ENCODE measurements at regions not wholly inside any gene's neighbourhood (a gene's known extent, or its start where the extent isn't known, plus 50 kb on each side); places are given as distances from the start of the nearest gene placed in this dataset.

DNA sequence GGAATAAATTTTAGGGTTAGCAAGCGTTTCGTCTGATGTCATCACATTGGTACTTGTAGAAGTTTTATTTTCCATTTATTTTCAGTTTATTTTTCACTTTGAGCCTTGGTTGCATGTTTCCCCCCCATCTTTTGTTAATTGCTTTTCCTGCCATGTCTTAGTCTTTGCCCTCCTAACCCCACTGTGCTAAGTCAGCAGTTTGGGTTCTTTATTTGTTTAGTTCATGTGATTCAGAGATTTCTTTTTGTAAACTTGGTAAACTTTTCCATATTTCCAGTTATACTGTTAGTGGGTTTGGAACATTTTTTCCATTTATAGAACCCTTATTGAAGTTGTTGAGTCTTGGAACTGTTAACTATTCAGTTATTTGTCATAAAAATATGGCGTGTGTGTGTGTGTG is 252.9 kb upstream of the ANKH start:
- Mint-ChIP-seq H3K36me3 (no peaks in the 10 kb centered on the region), H3K4me3 (no peak overlapping the region), H3K4me1 (no peaks in the 10 kb centered on the region), H3K27me3 (no peaks in the 10 kb centered on the region), H3K9me3 (peaks cover 0 to 27% (median 15%) of the 10 kb centered on the region in 8 donors), H3K27ac (no peak overlapping the region)
- H3K27ac ChIP-seq (ENCODE audit: low read depth, low read length), result no peak overlapping the region
- no peaks in the 10 kb centered on the region for H3K4me1 ChIP-seq (ENCODE audit: insufficient read depth, low read length)
- POLR2A ChIA-PET (ENCODE audit: partially characterized antibody), result no interaction called here
- intact Hi-C loops (cut with micrococcal nuclease), result no loop called here
- DNase-seq, result no peak
- CTCF ChIA-PET (ENCODE audit: partially characterized antibody), result interaction anchor here (1.3 kb wide), 1 partner anchor 17 kb away, joined by 3 read pairs; no protein-coding TSS in a partner anchor
- H3K27me3 ChIP-seq (ENCODE audit: insufficient read depth, low read length), result no peaks in the 10 kb centered on the region
- no peak overlapping the region for H3K4me3 ChIP-seq (ENCODE audit: low read length in 2 of 2)
- no peaks in the 10 kb centered on the region for H3K9me3 ChIP-seq (ENCODE audit: control insufficient read depth in 1 of 2, low read length in 2 of 2)
- H3K36me3 ChIP-seq (ENCODE audit: insufficient read depth, low read length), result no peaks in the 10 kb centered on the region

- intact Hi-C loops (cut with micrococcal nuclease), result no loop called here
- Histone ChIP-seq H3K4me3 (ENCODE audit: low read length in 2 of 2) (no peak overlapping the region), H3K9me3 (ENCODE audit: control insufficient read depth in 1 of 2, low read length in 2 of 2) (no peaks in the 10 kb centered on the region), H3K27ac (ENCODE audit: low read depth, low read length) (no peak overlapping the region), H3K27me3 (ENCODE audit: insufficient read depth, low read length) (no peaks in the 10 kb centered on the region), H3K4me1 (ENCODE audit: insufficient read depth, low read length) (no peaks in the 10 kb centered on the region), H3K36me3 (ENCODE audit: insufficient read depth, low read length) (no peaks in the 10 kb centered on the region)
- POLR2A ChIA-PET (ENCODE audit: partially characterized antibody), result no interaction called here
- H3K9me3 Mint-ChIP-seq, result peaks cover 0 to 13% (median 7%) of the 10 kb centered on the region in 8 donors
- no peaks in the 10 kb centered on the region for H3K27me3 Mint-ChIP-seq
- H3K27ac Mint-ChIP-seq, result no peak overlapping the region
- H3K4me1 Mint-ChIP-seq, result no peaks in the 10 kb centered on the region
- no peak overlapping the region for H3K4me3 Mint-ChIP-seq
- CTCF ChIA-PET (ENCODE audit: partially characterized antibody), result no interaction called here
- no peak for DNase-seq
- H3K36me3 Mint-ChIP-seq, result no peaks in the 10 kb centered on the region
Measured at GRCh38 chr5:15117688-15118087, 246.1 kb upstream of the ANKH start.

DNA sequence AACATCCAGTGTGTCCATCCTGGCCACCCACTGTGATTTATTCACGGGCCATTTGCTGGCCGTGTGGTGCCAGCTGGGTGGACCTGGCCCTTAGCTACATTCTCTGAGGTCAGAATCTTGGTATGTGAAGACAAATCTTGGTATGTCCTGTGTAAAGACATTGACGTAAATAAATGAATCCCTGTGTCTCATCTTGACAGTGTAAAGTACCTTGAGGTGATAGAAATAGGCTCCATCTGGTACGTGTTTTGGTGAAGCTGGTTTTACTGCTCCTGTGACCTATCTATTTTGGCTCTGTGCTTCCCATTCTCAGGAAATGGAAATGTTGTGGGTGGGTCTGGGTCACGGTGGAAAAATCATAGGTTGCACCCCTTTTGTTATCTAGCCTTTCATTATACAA is 245.4 kb upstream of the ANKH start:
- Histone ChIP-seq H3K4me1 (ENCODE audit: insufficient read depth, low read length) (no peaks in the 10 kb centered on the region), H3K27me3 (ENCODE audit: insufficient read depth, low read length) (no peaks in the 10 kb centered on the region), H3K27ac (ENCODE audit: low read depth, low read length) (no peak overlapping the region), H3K4me3 (ENCODE audit: low read length in 2 of 2) (no peak overlapping the region), H3K9me3 (ENCODE audit: control insufficient read depth in 1 of 2, low read length in 2 of 2) (no peaks in the 10 kb centered on the region), H3K36me3 (ENCODE audit: insufficient read depth, low read length) (no peaks in the 10 kb centered on the region)
- Mint-ChIP-seq H3K4me3 (no peak overlapping the region), H3K27ac (no peak overlapping the region), H3K27me3 (no peaks in the 10 kb centered on the region), H3K4me1 (no peaks in the 10 kb centered on the region), H3K9me3 (peaks cover 0 to 12% (median 7%) of the 10 kb centered on the region in 8 donors), H3K36me3 (no peaks in the 10 kb centered on the region)
- intact Hi-C loops (cut with micrococcal nuclease), result no loop called here
- ChIA-PET POLR2A (ENCODE audit: partially characterized antibody) (no interaction called here), CTCF (ENCODE audit: partially characterized antibody) (no interaction called here)
- no peak for DNase-seq

DNA sequence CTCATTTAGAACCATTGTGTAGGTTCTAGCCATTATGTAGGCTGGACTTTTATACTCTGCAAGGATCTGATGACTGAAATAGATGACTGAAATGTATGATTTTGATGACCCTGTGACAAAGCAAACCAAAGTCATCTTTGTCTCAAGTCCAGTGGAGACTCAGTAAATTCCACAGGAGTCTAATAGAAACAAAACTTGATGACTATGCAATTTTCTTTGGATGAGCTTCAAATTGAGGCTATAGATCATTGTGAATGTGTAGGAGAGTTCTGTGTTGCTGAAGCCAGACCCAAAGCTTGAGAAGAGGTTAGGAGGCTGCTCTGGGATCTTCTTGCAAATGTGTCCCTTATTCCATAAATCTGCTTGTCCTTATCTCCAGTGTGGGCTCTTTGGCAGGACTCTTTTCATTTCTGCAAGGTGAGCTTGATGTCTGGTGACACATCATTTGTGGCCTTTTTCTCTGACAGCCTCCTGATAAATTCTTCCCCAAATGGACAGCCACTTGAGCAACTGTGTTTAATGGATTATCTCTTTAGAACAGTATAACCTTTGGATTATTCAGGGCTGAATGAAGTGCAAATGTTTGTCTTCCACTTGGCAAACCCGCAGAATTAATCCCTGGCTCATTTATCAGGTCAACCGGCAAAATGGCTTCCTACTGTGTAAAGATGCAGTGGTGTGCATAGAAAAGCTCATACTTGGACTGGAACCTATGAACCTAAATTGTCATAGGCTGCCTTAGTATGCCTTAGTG is 235.1 kb upstream of the ANKH start:
- DNase-seq, result no peak
- Histone ChIP-seq H3K27me3 (ENCODE audit: insufficient read depth, low read length) (no peaks in the 10 kb centered on the region), H3K4me3 (ENCODE audit: low read length in 2 of 2) (no peak overlapping the region), H3K4me1 (ENCODE audit: insufficient read depth, low read length) (no peaks in the 10 kb centered on the region), H3K9me3 (ENCODE audit: control insufficient read depth in 1 of 2, low read length in 2 of 2) (no peaks in the 10 kb centered on the region), H3K27ac (ENCODE audit: low read depth, low read length) (no peak overlapping the region), H3K36me3 (ENCODE audit: insufficient read depth, low read length) (no peaks in the 10 kb centered on the region)
- Mint-ChIP-seq H3K27me3 (peaks cover 0 to 4% of the 10 kb centered on the region in 2 donors), H3K27ac (no peak overlapping the region), H3K4me3 (no peak overlapping the region), H3K9me3 (peaks cover 0 to 2% (median 0%) of the 10 kb centered on the region in 8 donors), H3K36me3 (no peaks in the 10 kb centered on the region), H3K4me1 (peaks cover 1 to 6% (median 3%) of the 10 kb centered on the region in 4 donors)
- intact Hi-C loops (cut with micrococcal nuclease), result no loop called here
- ChIA-PET CTCF (ENCODE audit: partially characterized antibody) (interaction anchor here (0.8 to 3.2 kb wide), 8 partner anchors 7 to 1352 kb away, joined by 3 to 11 read pairs (median 4); no protein-coding TSS in a partner anchor), POLR2A (ENCODE audit: partially characterized antibody) (no interaction called here)

DNA sequence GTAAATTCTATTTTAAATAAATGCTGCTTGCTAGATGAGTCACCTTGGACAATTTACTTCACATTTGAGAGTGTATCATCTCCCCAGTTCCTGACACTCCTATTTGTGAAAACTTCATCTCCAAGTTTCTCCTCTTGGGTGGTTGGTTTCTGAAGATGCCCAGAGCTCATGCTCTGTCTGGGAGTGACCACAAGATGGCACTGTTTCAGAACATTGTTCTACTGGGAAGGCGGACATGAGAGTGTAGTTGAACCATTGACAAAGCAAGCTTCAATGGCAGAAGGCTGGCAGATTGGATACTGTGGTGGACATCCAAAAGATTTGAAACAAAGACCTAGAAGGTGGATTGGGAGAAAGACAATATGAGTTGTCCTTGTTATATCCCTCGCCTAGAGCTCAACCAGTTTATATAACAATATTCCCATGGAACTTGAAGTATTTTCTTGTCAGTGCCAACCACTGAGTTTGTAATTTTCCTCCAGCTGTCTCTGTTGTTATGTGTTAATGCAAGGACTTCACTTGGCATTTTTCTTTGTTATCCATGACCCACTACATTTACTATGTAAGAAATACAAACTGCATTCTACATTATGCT is 234.3 kb upstream of the ANKH start:
- no peak overlapping the region for H3K27ac Mint-ChIP-seq
- intact Hi-C loops (cut with micrococcal nuclease), result no loop called here

DNA sequence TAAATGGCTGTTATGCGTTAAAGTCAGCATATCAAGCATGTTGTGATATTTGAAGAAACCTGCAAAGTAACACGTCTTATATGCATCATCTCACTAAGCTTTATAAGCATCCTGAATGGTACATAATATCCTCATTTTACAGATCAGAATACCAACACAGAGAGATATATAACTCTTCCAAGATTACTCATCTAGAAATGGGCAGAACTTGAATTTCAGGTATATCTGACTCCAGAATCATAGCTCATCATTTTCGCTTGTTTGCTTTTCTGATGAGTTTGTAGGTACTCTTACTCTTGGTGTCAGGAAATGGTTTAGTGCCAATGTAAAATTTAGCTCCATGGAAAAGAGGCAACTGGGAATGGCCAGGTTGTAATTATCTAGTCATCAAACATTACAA is 232.3 kb upstream of the ANKH start:
- ChIA-PET CTCF (ENCODE audit: partially characterized antibody) (interaction anchor here (1.2 to 1.5 kb wide), 3 partner anchors 10 to 1354 kb away, joined by 4 to 5 read pairs (median 4); no protein-coding TSS in a partner anchor), POLR2A (ENCODE audit: partially characterized antibody) (no interaction called here)
- Histone ChIP-seq H3K4me1 (ENCODE audit: insufficient read depth, low read length) (no peaks in the 10 kb centered on the region), H3K36me3 (ENCODE audit: insufficient read depth, low read length) (no peaks in the 10 kb centered on the region), H3K27me3 (ENCODE audit: insufficient read depth, low read length) (no peaks in the 10 kb centered on the region), H3K4me3 (ENCODE audit: low read length in 2 of 2) (no peak overlapping the region), H3K27ac (ENCODE audit: low read depth, low read length) (no peak overlapping the region), H3K9me3 (ENCODE audit: control insufficient read depth in 1 of 2, low read length in 2 of 2) (no peaks in the 10 kb centered on the region)
- DNase-seq, result no peak
- intact Hi-C loops (cut with micrococcal nuclease), result no loop called here
- peaks cover 0 to 11% (median 4%) of the 10 kb centered on the region in 8 donors for H3K9me3 Mint-ChIP-seq
- H3K36me3 Mint-ChIP-seq, result no peaks in the 10 kb centered on the region
- no peak overlapping the region for H3K4me3 Mint-ChIP-seq
- peak overlapping the region in 1 of 7 donors; percentile 25 for H3K27ac Mint-ChIP-seq
- peaks cover 2 to 5% of the 10 kb centered on the region in 2 donors for H3K27me3 Mint-ChIP-seq
- H3K4me1 Mint-ChIP-seq, result peaks cover 1 to 6% (median 3%) of the 10 kb centered on the region in 4 donors

More for the DNA sequence above, 234.3 kb upstream of the ANKH start:
- POLR2A ChIA-PET (ENCODE audit: partially characterized antibody), result no interaction called here
- Mint-ChIP-seq H3K27me3 (peaks cover 0 to 2% of the 10 kb centered on the region in 2 donors), H3K36me3 (no peaks in the 10 kb centered on the region), H3K9me3 (peaks cover 0 to 3% (median under 1%) of the 10 kb centered on the region in 8 donors), H3K4me3 (no peak overlapping the region), H3K4me1 (peaks cover 1 to 6% (median 3%) of the 10 kb centered on the region in 4 donors)
- Histone ChIP-seq H3K9me3 (ENCODE audit: control insufficient read depth in 1 of 2, low read length in 2 of 2) (no peaks in the 10 kb centered on the region), H3K27me3 (ENCODE audit: insufficient read depth, low read length) (no peaks in the 10 kb centered on the region), H3K4me1 (ENCODE audit: insufficient read depth, low read length) (no peaks in the 10 kb centered on the region), H3K4me3 (ENCODE audit: low read length in 2 of 2) (no peak overlapping the region), H3K36me3 (ENCODE audit: insufficient read depth, low read length) (no peaks in the 10 kb centered on the region), H3K27ac (ENCODE audit: low read depth, low read length) (no peak overlapping the region)
- CTCF ChIA-PET (ENCODE audit: partially characterized antibody), result interaction anchor here (0.8 to 3.2 kb wide), 8 partner anchors 8 to 1352 kb away, joined by 3 to 11 read pairs (median 4); no protein-coding TSS in a partner anchor
- peak in 3 of 5 donors; percentile 3 to 11 (median 4) for DNase-seq

- intact Hi-C loops (cut with micrococcal nuclease), result no loop called here
- no peaks in the 10 kb centered on the region for H3K36me3 ChIP-seq (ENCODE audit: insufficient read depth, low read length)
- CTCF ChIA-PET (ENCODE audit: partially characterized antibody), result no interaction called here
- Mint-ChIP-seq H3K4me1 (peaks cover 1 to 6% (median 3%) of the 10 kb centered on the region in 4 donors), H3K27me3 (peaks cover 2 to 5% of the 10 kb centered on the region in 2 donors), H3K27ac (peak overlapping the region in 2 of 7 donors; percentile 8 to 30), H3K36me3 (no peaks in the 10 kb centered on the region), H3K4me3 (peak overlapping the region in 2 of 8 donors; percentile 17 to 18), H3K9me3 (peaks cover 0 to 11% (median 4%) of the 10 kb centered on the region in 8 donors)
- no peak overlapping the region for H3K4me3 ChIP-seq (ENCODE audit: low read length in 2 of 2)
- POLR2A ChIA-PET (ENCODE audit: partially characterized antibody), result interaction anchor here (0.6 kb wide), 1 partner anchor 43 kb away, joined by 3 read pairs; no protein-coding TSS in a partner anchor
- peak; percentile 1 to 35 (median 14) for DNase-seq
- no peaks in the 10 kb centered on the region for H3K9me3 ChIP-seq (ENCODE audit: control insufficient read depth in 1 of 2, low read length in 2 of 2)
- H3K27me3 ChIP-seq (ENCODE audit: insufficient read depth, low read length), result no peaks in the 10 kb centered on the region
- no peak overlapping the region for H3K27ac ChIP-seq (ENCODE audit: low read depth, low read length)
- no peaks in the 10 kb centered on the region for H3K4me1 ChIP-seq (ENCODE audit: insufficient read depth, low read length)
Measured at GRCh38 chr5:15103130-15103529, 231.6 kb upstream of the ANKH start.

Measured in CD4-positive, alpha-beta memory T cell (primary cell).